ENCODE measurements at regions not wholly inside any gene's neighbourhood (a gene's known extent, or its start where the extent isn't known, plus 50 kb on each side); places are given as distances from the start of the nearest gene placed in this dataset.

DNA sequence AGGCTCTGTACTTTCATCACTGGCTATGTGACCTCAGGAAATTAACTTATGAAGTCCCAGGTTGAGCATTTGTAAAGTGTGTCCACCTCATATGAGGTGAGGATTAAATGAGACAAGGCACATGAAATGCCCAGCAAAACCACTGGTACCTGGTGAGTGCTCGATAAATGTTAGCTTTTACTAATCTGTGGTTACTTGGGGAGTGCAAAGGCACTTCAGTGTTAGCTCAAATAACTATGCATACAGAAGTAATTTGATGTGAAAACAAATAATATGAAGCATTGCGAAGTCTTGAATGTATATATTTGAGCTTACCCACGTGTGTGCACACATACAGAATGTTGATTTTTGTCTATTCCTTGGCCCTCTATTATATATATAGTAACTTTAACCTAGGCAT, 186.3 kb upstream of the TLL1 start:
- Histone ChIP-seq H3K79me2 (ENCODE audit: control insufficient read depth, insufficient read depth, low read length) (no peaks in the 10 kb centered on the region), H3K27me3 (ENCODE audit: control insufficient read depth, insufficient read depth, low read length) (no peaks in the 10 kb centered on the region), H3K9ac (ENCODE audit: insufficient read depth, low read length) (no peak overlapping the region), H2AFZ (ENCODE audit: low read length) (no peak overlapping the region), H3K9me3 (ENCODE audit: control insufficient read depth, insufficient read depth, low read depth, low read length) (no peaks in the 10 kb centered on the region), H3K4me2 (ENCODE audit: extremely low read depth, insufficient read depth, low read length) (no peak overlapping the region), H4K20me1 (ENCODE audit: control insufficient read depth, extremely low read depth, insufficient read depth, low read length) (no peaks in the 10 kb centered on the region), H3K36me3 (ENCODE audit: control insufficient read depth, insufficient read depth, low read length) (no peaks in the 10 kb centered on the region), H3K27ac (ENCODE audit: insufficient read depth, low read length) (no peak overlapping the region), H3K4me1 (ENCODE audit: control insufficient read depth, extremely low read depth, insufficient read depth, low read length) (no peaks in the 10 kb centered on the region), H3K4me3 (replicated peaks in 1 of 4; ENCODE audit: control extremely low read depth in 1 of 4, insufficient read depth in 1 of 4, low read depth in 3 of 4, low read length in 4 of 4) (no peak overlapping the region)
- DNase-seq (ENCODE audit: low read depth in 2 of 2): no peak
- TF ChIP-seq EZH2 (IDR thresholded peaks at IDR 0.05; ENCODE audit: low read length, missing control alignments): no peak
- TF ChIP-seq CTCF (conservative IDR thresholded peaks at IDR 0.05 in 1 of 2, IDR thresholded peaks at IDR 0.05 in 1 of 2; ENCODE audit: low read depth in 1 of 2, low read length in 2 of 2): no peak

DNA sequence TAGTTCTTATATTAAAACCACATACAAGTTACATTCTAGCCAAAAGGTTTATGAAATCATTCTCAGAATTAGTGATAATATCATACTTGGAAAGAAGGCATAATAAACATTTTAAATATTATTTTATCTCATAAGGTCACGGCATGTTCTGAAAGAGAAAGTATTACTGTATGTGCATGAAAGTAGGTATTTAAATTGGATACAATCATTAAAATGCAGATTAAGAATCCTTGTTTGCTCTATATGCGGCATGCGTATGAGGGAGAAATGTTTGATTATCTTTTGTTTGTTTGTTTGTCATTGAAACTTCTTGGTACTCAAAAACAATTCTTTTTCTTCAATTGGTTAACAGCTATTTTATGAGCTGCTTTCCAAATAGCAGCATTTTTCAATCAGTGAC, 183.9 kb upstream of the TLL1 start:
- no peak overlapping the region for H3K9ac ChIP-seq (ENCODE audit: insufficient read depth, low read length)
- no peaks in the 10 kb centered on the region for H3K27me3 ChIP-seq (ENCODE audit: control insufficient read depth, insufficient read depth, low read length)
- H3K4me3 ChIP-seq (replicated peaks in 1 of 4; ENCODE audit: control extremely low read depth in 1 of 4, insufficient read depth in 1 of 4, low read depth in 3 of 4, low read length in 4 of 4): no peak overlapping the region
- H3K36me3 ChIP-seq (ENCODE audit: control insufficient read depth, insufficient read depth, low read length): no peaks in the 10 kb centered on the region
- no peaks in the 10 kb centered on the region for H4K20me1 ChIP-seq (ENCODE audit: control insufficient read depth, extremely low read depth, insufficient read depth, low read length)
- no peaks in the 10 kb centered on the region for H3K79me2 ChIP-seq (ENCODE audit: control insufficient read depth, insufficient read depth, low read length)
- no peak overlapping the region for H3K4me2 ChIP-seq (ENCODE audit: extremely low read depth, insufficient read depth, low read length)
- no peak for DNase-seq (ENCODE audit: low read depth in 2 of 2)
- no peaks in the 10 kb centered on the region for H3K9me3 ChIP-seq (ENCODE audit: control insufficient read depth, insufficient read depth, low read depth, low read length)
- no peaks in the 10 kb centered on the region for H3K4me1 ChIP-seq (ENCODE audit: control insufficient read depth, extremely low read depth, insufficient read depth, low read length)
- TF ChIP-seq CTCF (conservative IDR thresholded peaks at IDR 0.05 in 1 of 2, IDR thresholded peaks at IDR 0.05 in 1 of 2; ENCODE audit: low read depth in 1 of 2, low read length in 2 of 2) (no peak), EZH2 (IDR thresholded peaks at IDR 0.05; ENCODE audit: low read length, missing control alignments) (no peak)
- H2AFZ ChIP-seq (ENCODE audit: low read length): no peak overlapping the region
- H3K27ac ChIP-seq (ENCODE audit: insufficient read depth, low read length): no peak overlapping the region

DNA sequence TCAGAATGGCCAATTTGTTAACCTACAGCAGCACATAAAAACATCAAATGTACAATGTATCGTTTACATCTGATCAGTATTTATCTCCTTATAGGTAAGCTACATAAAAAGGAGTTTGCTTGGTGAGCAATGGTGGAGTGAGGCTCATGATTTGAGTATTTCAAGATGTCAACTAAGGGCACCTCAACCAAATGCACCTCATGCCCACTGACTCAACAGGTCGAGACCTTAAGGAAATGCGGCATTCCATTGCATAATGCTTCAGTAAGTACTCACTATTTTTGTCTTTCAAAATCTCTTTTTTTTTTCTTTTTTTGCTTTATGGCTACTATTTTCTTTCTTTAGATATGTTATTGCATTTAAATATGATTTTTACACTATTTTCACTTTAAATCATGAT, 181.0 kb upstream of the TLL1 start:
- no peak overlapping the region for H3K9ac ChIP-seq (ENCODE audit: insufficient read depth, low read length)
- H3K36me3 ChIP-seq (ENCODE audit: control insufficient read depth, insufficient read depth, low read length): no peaks in the 10 kb centered on the region

More for the DNA sequence above, 181.0 kb upstream of the TLL1 start:
- H3K4me3 ChIP-seq (replicated peaks in 1 of 4; ENCODE audit: control extremely low read depth in 1 of 4, insufficient read depth in 1 of 4, low read depth in 3 of 4, low read length in 4 of 4): no peak overlapping the region
- H3K27ac ChIP-seq (ENCODE audit: insufficient read depth, low read length): no peak overlapping the region
- H2AFZ ChIP-seq (ENCODE audit: low read length): no peak overlapping the region
- H3K79me2 ChIP-seq (ENCODE audit: control insufficient read depth, insufficient read depth, low read length): no peaks in the 10 kb centered on the region
- DNase-seq (ENCODE audit: low read depth in 2 of 2): peak in 1 of 2 donors; percentile 18
- no peak overlapping the region for H3K4me2 ChIP-seq (ENCODE audit: extremely low read depth, insufficient read depth, low read length)
- H3K4me1 ChIP-seq (ENCODE audit: control insufficient read depth, extremely low read depth, insufficient read depth, low read length): no peaks in the 10 kb centered on the region
- H4K20me1 ChIP-seq (ENCODE audit: control insufficient read depth, extremely low read depth, insufficient read depth, low read length): no peaks in the 10 kb centered on the region
- TF ChIP-seq EZH2 (IDR thresholded peaks at IDR 0.05; ENCODE audit: low read length, missing control alignments) (no peak), CTCF (conservative IDR thresholded peaks at IDR 0.05 in 1 of 2, IDR thresholded peaks at IDR 0.05 in 1 of 2; ENCODE audit: low read depth in 1 of 2, low read length in 2 of 2) (no peak)
- no peaks in the 10 kb centered on the region for H3K27me3 ChIP-seq (ENCODE audit: control insufficient read depth, insufficient read depth, low read length)
- H3K9me3 ChIP-seq (ENCODE audit: control insufficient read depth, insufficient read depth, low read depth, low read length): no peaks in the 10 kb centered on the region

All from fibroblast of lung (primary cell).